Tibial nerve (tissue), 4 donors: ENCODE measurements at regions not wholly inside any gene's neighbourhood (a gene's known extent, or its start where the extent isn't known, plus 50 kb on each side); places are given as distances from the start of the nearest gene placed in this dataset.

Experiments used
- CTCF ChIP-seq, 5 experiments: fragments of 200-600 bp in 3 of 5; fragments of 450-650 bp in 2 of 5; sonication (generic) in 3 of 5; IDR thresholded peaks; one replicate each; pipeline ENCODE4 v1.5.1; 2016 to 2019; ENCODE audit warnings: antibody characterized with exemption in 5 of 5, mild to moderate bottlenecking in 3 of 5, moderate library complexity in 2 of 5
- EP300 ChIP-seq, 2 donors: sonication (generic); formaldehyde crosslinking; IDR thresholded peaks; one replicate each; pipeline ENCODE4 v1.6.1; 2017; ENCODE audit warnings: antibody characterized with exemption in 2 of 2, mild to moderate bottlenecking in 1 of 2
- POLR2A ChIP-seq, 2 donors: fragments of 450-650 bp; IDR thresholded peaks; one replicate each; pipeline ENCODE4 v1.6.1; 2017; ENCODE audit warnings: antibody characterized with exemption in 2 of 2, mild to moderate bottlenecking in 2 of 2, moderate library complexity in 2 of 2

GRCh38 chr4:119825696-119826095, 197.1 kb upstream of the PDE5A start:
- no peak for TF ChIP-seq POLR2A (IDR thresholded peaks at IDR 0.05)
- no peak for TF ChIP-seq CTCF (IDR thresholded peaks at IDR 0.05)
- no peak for TF ChIP-seq EP300 (IDR thresholded peaks at IDR 0.05)
